MV-4-11 (cell line): ENCODE measurements at regions not wholly inside any gene's neighbourhood (a gene's known extent, or its start where the extent isn't known, plus 50 kb on each side); places are given as distances from the start of the nearest gene placed in this dataset.
"Not testable (repeated sequence)": the region's sequence is repeated elsewhere in the genome, so short reads cannot be mapped to it uniquely, and the experiment has no call there.

Experiments
- DNase-seq: peaks from one replicate; lab custom pipeline; 2025; lab: John Stamatoyannopoulos, UW

DNA sequence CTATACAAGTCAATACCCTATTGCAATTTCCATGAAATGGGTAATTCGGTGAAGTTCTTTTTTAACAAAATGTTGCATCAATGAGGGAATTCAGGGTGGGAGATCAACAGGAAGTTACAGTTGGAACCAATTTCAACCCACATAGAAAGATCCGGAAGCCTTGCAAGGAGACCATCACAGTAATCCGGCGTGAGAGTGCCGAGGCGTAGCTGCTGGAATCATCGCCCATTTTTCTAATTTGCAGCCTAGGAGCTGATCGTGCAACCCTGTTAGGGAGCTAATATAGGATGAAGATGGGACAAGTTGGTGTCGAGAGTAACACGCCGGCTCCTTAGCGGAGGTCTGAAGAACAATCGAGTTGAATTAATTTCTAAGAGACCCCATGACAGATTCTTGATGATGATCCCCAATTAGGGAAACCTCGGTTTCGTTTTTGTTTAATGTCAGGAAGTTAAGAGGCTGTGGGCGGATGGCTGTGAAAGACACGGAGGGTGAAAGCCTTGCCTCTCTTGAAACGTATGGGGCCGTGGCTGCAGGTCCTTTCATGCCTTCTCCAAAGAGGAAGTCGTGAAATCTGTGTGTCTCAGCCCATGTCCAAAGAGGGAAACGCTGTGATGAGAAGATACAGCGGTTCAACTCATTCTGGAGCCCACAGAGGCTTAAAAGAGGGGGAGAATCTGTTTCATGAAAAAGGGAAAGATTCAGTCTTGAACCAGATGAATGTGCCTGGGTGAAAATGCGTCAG is 51.2 kb upstream of the CARD11 start:
- peak; percentile 78 for DNase-seq

DNA sequence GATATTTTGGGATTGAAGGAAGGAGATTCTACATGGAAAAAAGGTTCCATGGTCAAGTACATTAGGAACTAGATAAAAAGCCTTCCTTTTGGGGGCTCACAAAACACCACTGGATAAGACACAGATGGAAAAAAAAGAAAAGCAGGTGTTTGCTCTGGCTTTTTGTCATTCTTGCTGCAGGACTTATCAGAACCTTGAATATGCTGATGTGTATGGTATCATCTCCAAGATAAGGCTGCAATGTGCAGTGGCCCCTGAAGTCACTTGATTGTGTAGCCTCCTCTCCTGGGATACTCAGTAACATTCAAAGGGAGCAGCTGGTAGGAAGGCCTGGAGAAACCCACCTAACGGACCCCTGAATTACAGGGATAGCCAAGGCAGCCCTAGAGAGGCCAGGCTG is 54.1 kb upstream of the CARD11 start:
- no peak for DNase-seq

DNA sequence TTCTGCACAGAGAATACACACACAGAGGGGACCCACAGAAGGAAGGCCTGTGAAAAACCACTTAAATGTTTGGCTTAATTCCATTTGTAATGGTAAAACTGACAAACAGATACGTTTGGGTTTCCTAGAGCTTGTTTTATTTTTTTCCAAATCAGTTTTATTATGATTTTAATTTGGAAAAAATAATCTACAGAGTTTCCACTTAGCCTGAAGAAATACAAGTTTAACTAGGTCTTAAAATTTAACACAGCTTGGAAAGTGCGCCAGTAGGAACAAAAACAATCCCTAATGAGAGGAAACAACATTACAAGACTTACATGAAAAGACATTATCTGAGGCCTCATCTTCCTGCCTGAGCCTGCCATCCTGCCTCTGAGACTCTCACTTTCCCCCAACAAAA is 58.5 kb upstream of the CARD11 start:
- no peak for DNase-seq

DNA sequence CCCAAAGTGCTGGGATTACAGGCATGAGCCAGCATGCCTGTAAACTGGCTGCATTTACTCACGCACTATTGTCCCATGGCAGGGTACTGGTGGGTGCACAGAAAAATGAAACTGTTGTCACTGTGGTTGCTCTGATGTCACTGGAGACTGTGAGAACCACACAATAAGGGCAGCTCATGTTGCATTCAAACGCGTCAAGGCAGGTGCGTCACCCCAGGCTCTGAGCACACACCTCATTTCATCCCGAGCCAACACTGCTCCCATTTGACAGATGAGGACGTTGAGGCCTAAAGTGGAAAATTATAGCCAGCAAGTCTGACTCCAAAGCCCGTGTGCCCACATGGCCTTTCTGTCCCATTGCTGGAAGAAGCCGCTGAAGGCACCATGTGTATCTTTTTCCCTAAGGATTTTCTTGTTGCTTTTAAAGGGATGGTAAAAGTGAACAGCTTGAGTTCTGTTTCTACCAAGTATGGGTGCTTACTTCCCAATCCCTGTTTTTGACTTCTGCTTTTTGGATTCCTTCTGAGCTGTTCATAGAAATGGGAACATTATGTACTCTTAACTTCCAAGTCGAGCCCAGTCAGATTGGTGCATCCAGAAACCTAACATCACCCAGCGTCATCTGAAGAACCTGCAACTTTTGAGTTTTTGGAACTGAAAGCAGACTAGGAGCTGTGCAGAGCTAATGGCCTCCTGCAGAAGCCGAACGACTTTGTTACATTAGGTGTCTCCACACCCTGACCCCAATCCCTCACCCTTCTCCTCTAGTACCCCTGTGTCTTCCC is 60.1 kb upstream of the CARD11 start:
- peak; percentile 15 for DNase-seq

DNA sequence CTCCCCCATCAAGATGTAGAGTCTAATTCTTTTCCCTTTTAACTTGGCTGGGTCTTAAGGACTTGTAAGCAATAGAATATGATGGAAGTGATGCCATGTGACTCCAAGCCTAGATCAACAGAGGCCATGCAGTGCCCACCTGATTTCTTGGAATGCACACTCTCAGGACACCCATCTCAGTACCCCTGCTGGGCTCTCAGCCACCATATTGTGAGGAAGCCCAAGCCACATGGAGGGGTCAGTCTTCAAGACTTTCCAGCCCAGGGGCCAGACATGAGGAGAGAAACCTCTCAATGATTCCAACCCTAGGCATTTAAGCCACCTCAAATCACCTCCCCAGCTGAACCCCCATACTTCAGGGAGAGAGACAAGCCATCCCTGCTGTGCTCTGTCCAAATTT is 62.2 kb upstream of the CARD11 start:
- no peak for DNase-seq

DNA sequence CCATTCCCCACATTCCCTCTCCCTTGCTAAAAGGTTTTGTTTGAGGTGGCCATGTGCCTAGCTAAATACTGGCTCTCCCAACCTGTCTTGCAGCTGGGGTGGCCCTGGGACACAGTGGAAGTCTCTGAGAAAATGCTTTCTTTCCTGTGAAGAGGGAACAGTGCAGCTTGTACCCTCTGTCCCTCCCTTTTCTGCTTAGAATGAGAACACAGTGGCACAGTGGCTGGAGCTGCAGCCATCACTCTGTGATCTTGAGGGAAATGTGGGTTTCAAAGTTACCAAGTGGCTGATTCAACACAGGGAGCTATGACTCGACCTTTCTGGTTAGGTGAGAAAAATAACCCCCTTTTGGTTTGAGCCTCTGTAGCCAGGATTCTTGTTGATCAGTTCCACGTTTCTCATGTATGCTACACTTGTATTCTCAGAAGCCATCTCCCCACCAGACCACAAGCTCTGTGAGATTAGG is 62.7 kb upstream of the CARD11 start:
- DNase-seq = no peak

DNA sequence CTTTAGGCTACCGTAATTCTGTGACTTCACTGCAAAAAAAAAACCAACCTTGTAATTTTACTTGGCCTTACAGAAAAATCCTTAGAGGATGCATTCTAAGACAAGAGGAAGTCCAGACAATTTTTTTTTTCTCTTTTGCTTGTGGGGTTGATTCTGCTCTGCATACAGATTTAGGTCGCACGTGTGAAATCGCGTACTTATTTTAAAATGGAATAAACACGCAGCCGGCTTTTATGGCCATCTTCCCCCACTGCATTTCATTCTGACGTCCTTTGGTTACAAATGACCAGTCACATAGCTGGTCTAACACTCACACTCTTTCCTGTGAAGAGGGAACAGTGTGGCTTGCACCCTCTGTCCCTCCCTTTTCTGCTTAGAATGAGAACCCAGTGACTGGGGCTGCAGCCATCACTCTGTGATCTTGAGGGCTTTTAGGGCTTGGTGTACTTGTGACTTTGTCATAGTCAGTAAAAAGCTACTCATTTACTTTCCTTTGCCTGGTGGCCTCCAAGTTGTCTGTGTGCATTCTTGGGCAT is 63.6 kb upstream of the CARD11 start:
- DNase-seq = no peak

DNA sequence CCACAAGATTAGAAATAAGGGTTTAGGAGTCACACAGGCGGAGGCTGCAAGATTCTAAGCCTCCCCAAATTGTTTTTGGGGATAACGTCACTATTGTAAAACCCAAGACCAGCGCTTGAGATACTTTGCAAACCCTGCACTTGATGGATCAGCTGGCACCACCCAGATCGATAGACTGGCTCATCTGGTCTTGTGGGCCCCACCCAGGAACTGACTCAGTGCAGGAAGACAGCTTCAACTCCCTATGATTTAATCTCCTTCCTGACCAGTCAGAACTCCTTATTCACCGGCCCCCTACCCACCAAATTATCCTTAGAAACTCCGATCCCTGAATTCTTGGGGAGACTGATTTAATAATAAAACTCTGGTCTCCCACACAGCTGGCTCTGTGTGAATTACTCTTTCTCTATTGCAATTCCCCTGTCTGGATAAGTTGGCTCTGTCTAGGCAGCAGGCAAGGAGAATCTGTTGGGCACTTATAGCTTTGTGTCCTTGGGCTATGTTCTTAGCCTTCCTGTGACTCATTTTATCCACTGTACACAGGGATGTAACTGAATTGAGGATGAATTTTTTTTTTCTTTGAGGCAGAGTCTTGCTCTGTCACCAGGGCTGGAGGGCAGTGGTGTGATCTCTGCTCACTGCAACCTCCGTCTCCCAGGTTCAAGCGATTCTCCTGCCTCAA is 64.4 kb upstream of the CARD11 start:
- DNase-seq = no peak

DNA sequence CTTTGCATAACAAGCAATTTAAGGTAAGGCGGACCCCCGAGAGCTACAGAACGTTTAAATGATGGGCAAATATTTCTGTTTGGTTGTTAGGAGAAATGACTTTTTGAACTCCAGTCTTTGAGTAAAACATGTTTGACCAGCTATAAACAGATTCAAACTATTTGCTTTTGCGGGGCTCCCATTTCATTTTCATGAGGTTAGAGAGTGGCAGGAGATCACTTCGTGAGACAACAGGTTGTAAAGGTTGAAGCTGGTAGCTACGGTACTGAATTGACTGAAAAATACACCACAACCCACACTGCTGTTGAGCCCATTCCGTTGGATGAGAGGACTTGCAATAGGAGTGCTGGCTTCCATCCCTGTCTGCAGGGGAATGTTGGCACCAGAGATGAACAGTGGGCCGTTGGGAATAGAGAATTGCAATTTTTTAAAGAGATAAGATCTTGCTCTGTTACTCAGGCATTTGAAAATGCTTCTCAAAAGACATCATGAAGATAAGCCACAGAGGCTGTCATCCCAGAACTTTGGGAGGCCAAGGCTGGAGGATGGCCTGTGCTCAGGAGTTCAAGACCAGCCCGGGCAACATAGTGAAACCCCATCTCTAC is 65.7 kb upstream of the CARD11 start:
- no peak for DNase-seq

DNA sequence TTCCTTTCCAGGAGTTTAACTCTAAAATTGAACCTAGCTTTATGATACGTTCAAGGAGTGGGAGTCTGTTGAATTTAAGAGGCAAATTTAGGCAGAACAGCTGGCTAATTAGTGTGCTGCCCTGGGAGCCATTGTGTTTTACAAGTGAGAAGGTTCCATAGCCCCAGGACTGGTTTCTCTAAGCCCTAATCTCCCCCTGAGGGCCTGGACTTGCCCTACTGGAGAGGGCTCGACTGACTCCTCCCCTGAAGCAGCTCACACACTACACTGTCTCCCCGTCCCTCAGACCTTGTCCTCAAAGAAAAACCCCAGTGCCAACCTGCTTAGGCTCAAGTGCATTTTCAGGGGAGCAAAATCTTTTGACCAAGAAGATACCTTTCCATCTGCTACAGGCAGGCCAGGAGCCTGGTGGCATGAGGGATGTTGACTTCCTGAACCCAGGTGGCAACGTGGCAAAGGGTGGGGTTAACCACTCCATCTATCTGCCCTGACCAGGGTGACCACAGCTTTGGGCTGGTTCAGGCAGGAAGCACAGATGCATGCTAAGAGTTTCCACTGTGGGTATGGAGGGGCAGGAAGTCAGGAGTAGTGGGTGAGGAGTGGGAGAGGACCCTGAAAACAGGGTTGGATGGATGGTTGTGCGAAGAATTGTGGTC is 68.9 kb upstream of the CARD11 start:
- no peak for DNase-seq

DNA sequence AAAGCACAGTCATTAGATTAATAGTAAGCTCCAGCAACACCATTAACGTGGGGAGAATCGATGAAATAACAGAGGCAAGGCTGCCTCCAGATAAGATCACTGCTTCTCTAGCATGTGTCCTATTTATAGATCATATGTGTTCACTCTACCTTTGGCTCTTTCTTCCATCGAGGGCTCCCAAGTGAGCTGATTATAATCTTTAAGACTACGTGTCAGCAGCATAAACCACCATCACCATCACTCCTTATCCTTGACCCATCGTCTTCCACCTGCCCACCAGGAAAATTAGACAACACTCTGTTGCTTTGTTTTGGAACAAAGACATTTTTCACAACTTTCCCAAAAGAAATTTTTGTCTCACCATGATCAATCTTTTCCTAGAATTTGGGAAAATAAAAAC is 71.2 kb upstream of the CARD11 start:
- DNase-seq = no peak

DNA sequence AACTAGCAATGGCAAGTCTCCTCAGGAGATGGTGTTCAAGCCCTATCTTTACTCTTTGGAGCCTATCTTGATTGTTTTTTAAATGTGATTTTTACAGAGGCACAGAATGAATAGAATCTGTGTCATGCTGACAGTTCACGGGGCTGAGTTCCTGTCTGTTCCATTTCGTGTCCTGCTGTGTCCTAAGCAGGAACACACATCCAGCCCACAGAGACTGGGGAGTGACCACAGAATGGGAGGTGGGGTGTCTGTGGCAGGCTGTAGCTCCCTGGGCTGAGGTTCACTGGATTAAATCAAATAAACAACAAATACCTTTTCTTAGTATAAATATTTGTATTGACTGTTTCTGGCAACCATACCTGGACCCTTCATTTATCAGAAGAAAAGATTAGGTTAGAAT is 73.4 kb upstream of the CARD11 start:
- no peak for DNase-seq

DNA sequence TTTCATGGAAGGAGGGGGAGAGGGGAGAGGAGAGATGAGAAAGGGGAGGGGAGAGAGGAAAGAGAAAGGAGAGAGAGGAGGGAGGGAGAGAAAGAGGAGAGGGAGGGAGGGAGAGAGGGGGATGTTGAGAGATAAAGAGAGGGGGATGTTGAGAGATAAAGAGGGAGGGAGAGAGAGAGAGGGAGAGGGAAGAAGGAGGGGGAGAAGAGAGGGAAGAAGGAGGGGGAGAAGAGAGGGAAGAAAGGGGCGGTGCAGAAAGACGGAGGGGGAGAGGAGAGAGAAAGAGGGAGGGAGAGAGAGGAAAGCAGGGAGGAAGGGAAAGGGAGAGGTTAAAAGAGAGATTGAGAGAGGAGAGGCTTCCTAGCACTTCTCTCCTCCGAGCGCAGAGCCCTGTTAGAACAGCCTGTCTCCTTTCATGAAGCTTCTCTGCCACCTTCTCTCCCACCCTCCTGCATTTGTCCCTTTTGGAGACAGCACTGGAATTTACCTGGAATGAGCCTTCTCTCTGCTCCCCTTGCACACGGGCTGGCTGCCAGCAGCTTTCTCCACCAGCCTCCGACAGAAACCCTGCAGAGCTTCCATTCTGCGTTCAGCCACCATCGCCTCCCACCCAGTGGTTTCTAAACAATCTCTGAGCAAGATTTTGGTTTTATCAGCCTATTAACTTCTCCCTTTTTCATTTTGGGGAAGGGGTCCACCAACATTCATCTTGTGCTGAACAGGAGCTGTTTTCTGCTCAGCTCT is 74.0 kb upstream of the CARD11 start:
- DNase-seq = no peak

DNA sequence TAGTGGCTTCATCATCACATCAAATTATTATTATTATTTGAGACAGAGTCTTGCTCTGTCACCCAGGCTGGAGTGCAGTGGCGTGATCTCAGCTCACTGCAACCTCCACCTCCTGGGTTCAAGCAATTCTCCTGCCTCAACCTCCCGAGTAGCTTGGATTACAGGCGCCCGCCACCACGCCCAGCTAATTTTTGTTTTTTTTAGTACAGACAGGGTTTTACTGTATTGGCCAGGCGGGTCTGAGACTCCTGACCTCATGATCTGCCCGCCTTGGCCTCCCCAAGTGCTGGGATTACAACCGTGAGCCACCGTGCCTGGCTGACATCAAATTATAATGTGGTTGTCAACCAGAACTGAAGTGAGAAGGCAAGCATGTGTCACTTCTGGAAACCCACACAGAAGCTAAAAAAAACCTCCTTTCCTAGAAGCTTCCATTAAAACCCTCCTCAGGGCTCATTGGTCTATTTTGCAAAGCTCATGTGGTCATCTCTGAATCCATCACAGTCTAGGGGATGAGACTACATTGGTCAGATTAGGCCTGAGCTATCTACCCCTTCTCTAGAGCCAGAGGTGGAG is 75.8 kb upstream of the CARD11 start:
- DNase-seq = not testable (repeated sequence)

DNA sequence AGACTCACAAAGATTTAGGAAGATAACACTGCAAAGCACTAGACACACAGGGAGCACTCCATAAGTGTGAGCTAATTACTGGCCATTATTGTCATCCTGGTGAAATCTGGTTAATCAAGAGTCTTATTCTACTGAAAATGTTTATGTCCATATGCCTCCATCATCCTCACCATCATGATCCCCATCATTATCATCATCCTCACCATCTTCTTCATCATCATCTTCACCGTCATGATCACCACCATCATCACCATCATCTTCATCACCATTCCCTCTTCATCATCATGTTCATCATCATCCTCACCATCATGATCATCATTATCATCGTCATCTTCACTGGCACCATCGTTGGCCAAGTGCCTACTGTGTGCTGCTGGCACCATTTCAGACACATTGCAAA is 76.3 kb upstream of the CARD11 start:
- DNase-seq = no peak

DNA sequence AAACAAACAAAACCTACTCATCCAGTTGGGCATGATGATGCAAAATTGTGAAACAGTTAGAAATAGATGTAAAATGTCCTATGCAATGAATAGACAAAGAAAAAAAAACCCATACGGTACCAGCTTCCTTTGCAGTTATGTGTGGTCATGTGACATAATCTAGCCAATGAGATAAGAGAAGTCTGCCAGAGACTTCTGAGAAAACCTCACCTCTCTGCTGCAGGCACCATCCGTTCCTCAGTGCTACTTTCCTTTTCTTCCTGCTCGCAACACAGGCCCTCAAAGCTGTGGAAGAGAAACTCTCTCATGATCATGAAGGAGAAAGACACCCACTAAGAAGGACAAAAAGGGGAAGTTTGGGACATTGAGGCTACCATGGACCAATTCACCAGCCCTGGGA is 76.8 kb upstream of the CARD11 start:
- peak; percentile 7 for DNase-seq

DNA sequence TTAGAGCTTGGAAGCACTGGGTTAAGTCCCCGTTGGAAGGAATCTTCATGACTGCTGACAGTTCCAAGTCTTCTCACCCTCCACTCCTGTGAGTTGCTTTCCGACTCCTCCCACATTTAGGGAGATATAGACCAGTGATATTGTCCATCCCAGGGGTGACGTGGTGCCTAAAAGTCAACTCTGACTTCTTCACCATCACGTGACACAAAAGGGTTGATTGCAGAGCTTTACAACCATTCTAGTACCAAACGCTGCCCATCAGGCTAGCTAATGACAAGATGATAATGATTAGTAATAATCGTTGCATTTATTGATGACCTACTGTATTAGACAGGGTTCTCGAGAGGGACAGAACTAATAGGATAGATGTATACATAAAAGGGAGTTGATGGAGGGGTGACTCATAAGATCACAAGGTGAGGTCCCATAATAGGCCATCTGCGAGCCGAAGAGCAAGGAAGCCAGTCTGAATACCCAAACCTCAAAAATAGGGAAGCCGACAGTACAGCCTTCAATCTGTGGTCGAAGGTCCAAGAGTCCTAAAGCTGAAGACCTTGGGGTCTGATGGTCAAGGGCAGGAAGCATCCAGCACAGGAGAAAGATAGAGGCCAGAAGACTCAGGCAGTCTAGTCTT is 85.3 kb upstream of the CARD11 start:
- no peak for DNase-seq

DNA sequence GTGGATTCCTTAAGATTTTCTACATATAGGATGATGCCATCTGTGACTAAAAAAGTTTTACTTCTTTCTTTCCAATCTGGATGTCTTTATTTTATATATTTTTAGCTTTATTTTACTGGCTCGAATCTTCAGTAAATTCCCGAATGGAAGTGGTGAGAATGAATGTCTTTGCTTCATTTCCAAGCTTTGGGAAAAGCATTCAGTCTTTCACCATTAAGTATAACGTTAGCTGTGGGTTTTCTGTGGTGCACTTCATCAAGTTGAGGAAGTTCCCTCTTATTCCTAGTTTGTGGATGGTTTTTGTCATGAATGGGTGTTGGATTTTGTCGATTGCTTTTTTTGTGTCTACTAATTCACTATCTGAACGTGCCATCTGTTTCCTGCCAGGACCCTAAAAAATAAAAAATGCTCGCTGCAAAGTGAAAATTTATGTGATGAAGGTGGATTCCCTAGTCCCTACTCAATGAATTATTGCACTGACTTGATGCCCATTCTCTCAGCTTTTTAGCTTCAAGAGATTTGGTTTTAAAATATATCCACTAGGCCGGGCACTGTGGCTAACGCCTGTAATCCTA is 90.2 kb upstream of the CARD11 start:
- no peak for DNase-seq

DNA sequence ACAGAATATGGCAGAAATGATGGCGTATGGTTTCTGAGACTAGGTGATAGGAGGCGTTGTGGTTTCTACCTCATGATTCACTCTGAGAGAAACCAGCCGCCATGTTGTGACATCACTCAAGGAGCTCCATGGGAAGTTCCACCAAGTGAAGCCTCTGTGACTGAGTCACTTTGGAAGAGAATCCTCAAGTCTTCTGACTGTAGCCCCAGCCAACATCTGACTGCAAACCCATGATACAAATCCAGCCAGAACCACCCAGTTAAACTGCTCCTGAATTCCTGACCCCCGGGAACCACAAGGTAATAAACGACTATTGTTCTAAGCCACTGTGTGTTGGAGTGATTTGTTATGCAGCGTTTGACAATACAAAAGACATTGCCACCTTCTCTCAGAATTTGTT is 91.1 kb upstream of the CARD11 start:
- no peak for DNase-seq

DNA sequence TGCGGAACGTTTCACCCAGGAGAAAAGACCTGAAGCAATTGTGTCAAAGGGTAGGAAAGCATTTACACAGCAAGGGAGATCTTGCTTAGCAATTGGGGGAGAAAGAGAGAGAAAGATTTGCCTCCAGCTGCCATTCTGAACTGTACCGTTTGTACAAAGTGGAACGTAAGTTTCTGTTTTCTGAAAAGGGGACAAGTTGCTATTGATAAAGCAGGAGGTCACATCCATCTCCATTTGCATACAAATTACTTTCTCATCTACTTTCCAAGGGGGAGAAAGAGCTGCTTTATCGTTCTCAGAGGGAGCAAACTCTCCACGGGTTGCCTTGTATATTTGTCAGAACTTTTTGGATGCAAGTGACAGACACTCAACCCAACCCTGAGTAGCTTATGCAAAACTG is 92.0 kb upstream of the CARD11 start:
- no peak for DNase-seq
